A172 (cell line): ENCODE measurements at regions not wholly inside any gene's neighbourhood (a gene's known extent, or its start where the extent isn't known, plus 50 kb on each side); places are given as distances from the start of the nearest gene placed in this dataset.
"Not testable (repeated sequence)": the region's sequence is repeated elsewhere in the genome, so short reads cannot be mapped to it uniquely, and the experiment has no call there.

Source experiments
- DNase-seq: peaks from one replicate; pipeline ENCODE4 v3.0.0-alpha.2; 2015; ENCODE audit warnings: low spot score

GRCh38 chr1:208465786-208466590 lies 221.8 kb upstream of the PLXNA2 start:
- DNase-seq, result no peak

GRCh38 chr1:208467151-208467780 lies 223.1 kb upstream of the PLXNA2 start:
- no peak for DNase-seq

GRCh38 chr1:208475449-208475848 lies 231.3 kb upstream of the PLXNA2 start:
- DNase-seq, result peak; percentile 30

GRCh38 chr1:208475951-208476845 lies 232.0 kb upstream of the PLXNA2 start:
- no peak for DNase-seq

GRCh38 chr1:208476846-208477170 lies 232.6 kb upstream of the PLXNA2 start:
- DNase-seq, result no peak

GRCh38 chr1:208479435-208479834 lies 235.3 kb upstream of the PLXNA2 start:
- no peak for DNase-seq

GRCh38 chr1:208485512-208485911 lies 241.3 kb upstream of the PLXNA2 start:
- DNase-seq, result no peak

GRCh38 chr1:208486677-208487076 lies 242.5 kb upstream of the PLXNA2 start:
- DNase-seq, result no peak

GRCh38 chr1:208488432-208488831 lies 244.2 kb upstream of the PLXNA2 start:
- not testable (repeated sequence) for DNase-seq

GRCh38 chr1:208496467-208497371 lies 252.5 kb upstream of the PLXNA2 start:
- DNase-seq, result no peak

- no peak for DNase-seq
Measured at GRCh38 chr1:208497866-208498541, 253.8 kb upstream of the PLXNA2 start.

- no peak for DNase-seq
Measured at GRCh38 chr1:208499026-208499425, 254.8 kb upstream of the PLXNA2 start.

- DNase-seq, result no peak
Measured at GRCh38 chr1:208499601-208500000, 255.4 kb upstream of the PLXNA2 start.

GRCh38 chr1:208500375-208500774 lies 256.2 kb upstream of the PLXNA2 start:
- no peak for DNase-seq

GRCh38 chr1:208501542-208501941 lies 257.4 kb upstream of the PLXNA2 start:
- no peak for DNase-seq

- no peak for DNase-seq
Measured at GRCh38 chr1:208503787-208504186, 259.6 kb upstream of the PLXNA2 start.

- no peak for DNase-seq
Measured at GRCh38 chr1:208506812-208507211, 262.6 kb upstream of the PLXNA2 start.

- DNase-seq, result no peak
Measured at GRCh38 chr1:208509072-208509471, 264.9 kb upstream of the PLXNA2 start.

- DNase-seq, result peak; percentile 80
Measured at GRCh38 chr1:208510192-208510952, 266.2 kb upstream of the PLXNA2 start.

- DNase-seq, result no peak
Measured at GRCh38 chr1:208511242-208511860, 267.2 kb upstream of the PLXNA2 start.
